ENCODE measurements at regions not wholly inside any gene's neighbourhood (a gene's known extent, or its start where the extent isn't known, plus 50 kb on each side); places are given as distances from the start of the nearest gene placed in this dataset.

DNA sequence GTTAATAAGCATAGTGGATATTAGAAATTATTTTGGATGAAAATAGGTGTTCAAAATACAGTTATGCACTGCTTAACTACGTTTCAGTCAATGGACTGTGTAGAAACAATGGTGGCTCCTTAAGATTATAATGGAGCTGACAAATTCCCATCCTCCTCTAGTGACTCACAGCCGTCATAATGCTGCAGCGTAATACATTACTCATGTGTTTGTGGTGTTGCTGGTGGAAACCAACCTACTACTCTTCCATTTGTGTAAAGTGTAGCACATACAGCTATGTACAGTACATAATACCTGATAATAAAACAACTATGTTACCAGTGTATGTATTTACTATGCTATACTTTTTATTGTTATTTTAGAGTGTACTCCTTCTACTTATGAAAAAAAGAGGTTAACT is 111.2 kb upstream of the TMCC3 start:
- H4K20me1 ChIP-seq (ENCODE audit: insufficient read depth, low read length), result no peaks in the 10 kb centered on the region
- POLR2A ChIA-PET, result no interaction called here
- H3K9me3 ChIP-seq (ENCODE audit: low read length), result no peaks in the 10 kb centered on the region
- H3K4me1 ChIP-seq (ENCODE audit: insufficient read depth, low read length), result peaks cover 4% of the 10 kb centered on the region
- no peak for ATAC-seq
- 26% methylated on average over 3 of the region's 3 CpGs for WGBS (ENCODE audit: low lambda C conversion rate)
- no peaks in the 10 kb centered on the region for H3K36me3 ChIP-seq (replicated peaks in 1 of 2; ENCODE audit: control insufficient read depth in 1 of 2, insufficient read depth in 2 of 2, low read length in 2 of 2)
- H3K27me3 ChIP-seq (ENCODE audit: control insufficient read depth in 1 of 2, insufficient read depth in 2 of 2, low read length in 2 of 2), result peaks cover 0 to 4% of the 10 kb centered on the region in 2 experiments; a peak in 1 of 5 replicates
- intact Hi-C loops (cut with micrococcal nuclease; ENCODE audit: unreplicated experiment), result loop anchor here (5.0 kb wide), 1 partner anchor 214 kb away; no protein-coding TSS in a partner anchor
- H3K4me2 ChIP-seq (ENCODE audit: low read depth, low read length), result no peak overlapping the region
- no peaks in the 10 kb centered on the region for H3K79me2 ChIP-seq (ENCODE audit: insufficient read depth, low read length)
- TF ChIP-seq ZSCAN20 (CRISPR knock-in tag; IDR thresholded peaks at IDR 0.05; ENCODE audit: borderline replicate concordance), result no peak
- TF ChIP-seq, protein P1, sequence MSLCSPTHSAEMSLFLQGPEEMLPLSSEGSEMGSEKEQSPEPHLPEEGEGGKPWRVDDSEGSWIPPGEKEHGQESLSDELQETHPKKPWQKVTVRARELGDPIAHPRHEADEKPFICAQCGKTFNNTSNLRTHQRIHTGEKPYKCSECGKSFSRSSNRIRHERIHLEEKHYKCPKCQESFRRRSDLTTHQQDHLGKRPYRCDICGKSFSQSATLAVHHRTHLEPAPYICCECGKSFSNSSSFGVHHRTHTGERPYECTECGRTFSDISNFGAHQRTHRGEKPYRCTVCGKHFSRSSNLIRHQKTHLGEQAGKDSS (CRISPR knock-in tag; IDR thresholded peaks at IDR 0.05; ENCODE audit: borderline replicate concordance, low read depth), result no peak
- TF ChIP-seq CREM (IDR thresholded peaks at IDR 0.05), result no peak
- no peak for TF ChIP-seq CREM (CRISPR knock-in tag; IDR thresholded peaks at IDR 0.05)
- TF ChIP-seq PAX8 (CRISPR knock-in tag; IDR thresholded peaks at IDR 0.05; ENCODE audit: borderline replicate concordance), result no peak
- no peak for TF ChIP-seq KAT8 (CRISPR knock-in tag; IDR thresholded peaks at IDR 0.05)
- H3K27ac ChIP-seq (ENCODE audit: extremely low read length, insufficient read depth, low read length), result no peak overlapping the region
- no peak for FAIRE-seq
- no TSS peak for BruUV-seq (replicated peaks)
- no peak overlapping the region for H3K9ac ChIP-seq (ENCODE audit: insufficient read depth, low read depth, low read length)
- in situ Hi-C loops (cut with HindIII; ENCODE audit: extremely low pct_ligation_motif_present, low pct_unique_long_range_greater_than_20kb), result loop anchor here (10.0 to 25.0 kb wide), 2 partner anchors 207 to 624 kb away; partner anchors contain the start of gene PLXNC1
- H3K4me3 ChIP-seq (replicated peaks in 1 of 3; ENCODE audit: insufficient read depth in 1 of 3, low read depth in 2 of 3, low read length in 3 of 3), result no peak overlapping the region
- H2AFZ ChIP-seq (ENCODE audit: low read length), result no peak overlapping the region
- CTCF ChIA-PET (ENCODE audit: low intra/inter-chr PET ratio, low total read pairs), result no interaction called here
- peak; percentile 9 for DNase-seq (ENCODE audit: low spot score)

DNA sequence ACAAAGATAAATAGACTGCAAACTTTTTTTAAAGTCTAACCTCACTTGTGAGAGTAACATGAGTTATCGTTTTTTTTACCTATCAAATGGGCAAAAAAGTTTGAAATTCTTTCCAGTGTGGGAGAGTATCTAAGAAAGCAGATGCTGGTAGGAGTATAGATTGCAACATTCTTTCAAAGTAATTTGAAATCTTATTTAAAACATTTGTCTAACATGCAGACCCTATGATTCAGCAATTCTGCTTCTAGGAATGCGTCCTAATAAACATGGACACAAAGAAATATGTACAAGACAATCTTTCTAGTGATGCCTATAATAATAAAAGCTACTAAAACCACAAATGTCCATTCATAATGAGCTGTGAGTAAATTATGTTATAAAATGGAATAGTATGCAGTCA is 110.4 kb upstream of the TMCC3 start:
- H3K4me3 ChIP-seq (replicated peaks in 1 of 3; ENCODE audit: insufficient read depth in 1 of 3, low read depth in 2 of 3, low read length in 3 of 3), result no peak overlapping the region
- 2% methylated on average over 2 of the region's 2 CpGs for WGBS (ENCODE audit: low lambda C conversion rate)
- BruUV-seq (replicated peaks), result no TSS peak
- intact Hi-C loops (cut with micrococcal nuclease; ENCODE audit: unreplicated experiment), result loop anchor here (5.0 kb wide), 1 partner anchor 213 kb away; no protein-coding TSS in a partner anchor
- H2AFZ ChIP-seq (ENCODE audit: low read length), result no peak overlapping the region
- DNase-seq (ENCODE audit: low spot score) (no peak), ATAC-seq (no peak), FAIRE-seq (no peak)
- POLR2A ChIA-PET, result no interaction called here
- peaks cover 8% of the 10 kb centered on the region for H3K4me1 ChIP-seq (ENCODE audit: insufficient read depth, low read length)
- H3K36me3 ChIP-seq (replicated peaks in 1 of 2; ENCODE audit: control insufficient read depth in 1 of 2, insufficient read depth in 2 of 2, low read length in 2 of 2), result no peaks in the 10 kb centered on the region
- H3K79me2 ChIP-seq (ENCODE audit: insufficient read depth, low read length), result no peaks in the 10 kb centered on the region
- no peak overlapping the region for H3K9ac ChIP-seq (ENCODE audit: insufficient read depth, low read depth, low read length)
- CTCF ChIA-PET (ENCODE audit: low intra/inter-chr PET ratio, low total read pairs), result no interaction called here
- no peaks in the 10 kb centered on the region for H3K9me3 ChIP-seq (ENCODE audit: low read length)
- H4K20me1 ChIP-seq (ENCODE audit: insufficient read depth, low read length), result no peaks in the 10 kb centered on the region
- no peak overlapping the region for H3K27ac ChIP-seq (ENCODE audit: extremely low read length, insufficient read depth, low read length)
- in situ Hi-C loops (cut with HindIII; ENCODE audit: extremely low pct_ligation_motif_present, low pct_unique_long_range_greater_than_20kb), result loop anchor here (10.0 to 25.0 kb wide), 2 partner anchors 206 to 623 kb away; partner anchors contain the start of gene PLXNC1
- peaks cover 0 to 4% of the 10 kb centered on the region in 2 experiments; a peak in 1 of 5 replicates for H3K27me3 ChIP-seq (ENCODE audit: control insufficient read depth in 1 of 2, insufficient read depth in 2 of 2, low read length in 2 of 2)
- no peak overlapping the region for H3K4me2 ChIP-seq (ENCODE audit: low read depth, low read length)
- TF ChIP-seq MTF1 (CRISPR knock-in tag; IDR thresholded peaks at IDR 0.05), result no peak
- no peak for TF ChIP-seq ZNF605 (CRISPR knock-in tag; IDR thresholded peaks at IDR 0.05)
- TF ChIP-seq, protein P2, sequence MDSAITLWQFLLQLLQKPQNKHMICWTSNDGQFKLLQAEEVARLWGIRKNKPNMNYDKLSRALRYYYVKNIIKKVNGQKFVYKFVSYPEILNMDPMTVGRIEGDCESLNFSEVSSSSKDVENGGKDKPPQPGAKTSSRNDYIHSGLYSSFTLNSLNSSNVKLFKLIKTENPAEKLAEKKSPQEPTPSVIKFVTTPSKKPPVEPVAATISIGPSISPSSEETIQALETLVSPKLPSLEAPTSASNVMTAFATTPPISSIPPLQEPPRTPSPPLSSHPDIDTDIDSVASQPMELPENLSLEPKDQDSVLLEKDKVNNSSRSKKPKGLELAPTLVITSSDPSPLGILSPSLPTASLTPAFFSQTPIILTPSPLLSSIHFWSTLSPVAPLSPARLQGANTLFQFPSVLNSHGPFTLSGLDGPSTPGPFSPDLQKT (CRISPR knock-in tag; IDR thresholded peaks at IDR 0.05; ENCODE audit: borderline replicate concordance), result no peak
- TF ChIP-seq RAD21 (CRISPR knock-in tag; IDR thresholded peaks at IDR 0.05), result no peak
- no peak for TF ChIP-seq PHF5A (CRISPR knock-in tag; IDR thresholded peaks at IDR 0.05; ENCODE audit: low read depth, unreplicated experiment)
- TF ChIP-seq, protein P3, sequence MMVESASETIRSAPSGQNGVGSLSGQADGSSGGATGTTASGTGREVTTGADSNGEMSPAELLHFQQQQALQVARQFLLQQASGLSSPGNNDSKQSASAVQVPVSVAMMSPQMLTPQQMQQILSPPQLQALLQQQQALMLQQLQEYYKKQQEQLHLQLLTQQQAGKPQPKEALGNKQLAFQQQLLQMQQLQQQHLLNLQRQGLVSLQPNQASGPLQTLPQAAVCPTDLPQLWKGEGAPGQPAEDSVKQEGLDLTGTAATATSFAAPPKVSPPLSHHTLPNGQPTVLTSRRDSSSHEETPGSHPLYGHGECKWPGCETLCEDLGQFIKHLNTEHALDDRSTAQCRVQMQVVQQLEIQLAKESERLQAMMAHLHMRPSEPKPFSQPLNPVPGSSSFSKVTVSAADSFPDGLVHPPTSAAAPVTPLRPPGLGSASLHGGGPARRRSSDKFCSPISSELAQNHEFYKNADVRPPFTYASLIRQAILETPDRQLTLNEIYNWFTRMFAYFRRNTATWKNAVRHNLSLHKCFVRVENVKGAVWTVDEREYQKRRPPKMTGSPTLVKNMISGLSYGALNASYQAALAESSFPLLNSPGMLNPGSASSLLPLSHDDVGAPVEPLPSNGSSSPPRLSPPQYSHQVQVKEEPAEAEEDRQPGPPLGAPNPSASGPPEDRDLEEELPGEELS (CRISPR knock-in tag; IDR thresholded peaks at IDR 0.05), result no peak
- TF ChIP-seq, protein P4, sequence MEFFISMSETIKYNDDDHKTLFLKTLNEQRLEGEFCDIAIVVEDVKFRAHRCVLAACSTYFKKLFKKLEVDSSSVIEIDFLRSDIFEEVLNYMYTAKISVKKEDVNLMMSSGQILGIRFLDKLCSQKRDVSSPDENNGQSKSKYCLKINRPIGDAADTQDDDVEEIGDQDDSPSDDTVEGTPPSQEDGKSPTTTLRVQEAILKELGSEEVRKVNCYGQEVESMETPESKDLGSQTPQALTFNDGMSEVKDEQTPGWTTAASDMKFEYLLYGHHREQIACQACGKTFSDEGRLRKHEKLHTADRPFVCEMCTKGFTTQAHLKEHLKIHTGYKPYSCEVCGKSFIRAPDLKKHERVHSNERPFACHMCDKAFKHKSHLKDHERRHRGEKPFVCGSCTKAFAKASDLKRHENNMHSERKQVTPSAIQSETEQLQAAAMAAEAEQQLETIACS (CRISPR knock-in tag; IDR thresholded peaks at IDR 0.05), result no peak
